ENCODE measurements at regions not wholly inside any gene's neighbourhood (a gene's known extent, or its start where the extent isn't known, plus 50 kb on each side); places are given as distances from the start of the nearest gene placed in this dataset.

DNA sequence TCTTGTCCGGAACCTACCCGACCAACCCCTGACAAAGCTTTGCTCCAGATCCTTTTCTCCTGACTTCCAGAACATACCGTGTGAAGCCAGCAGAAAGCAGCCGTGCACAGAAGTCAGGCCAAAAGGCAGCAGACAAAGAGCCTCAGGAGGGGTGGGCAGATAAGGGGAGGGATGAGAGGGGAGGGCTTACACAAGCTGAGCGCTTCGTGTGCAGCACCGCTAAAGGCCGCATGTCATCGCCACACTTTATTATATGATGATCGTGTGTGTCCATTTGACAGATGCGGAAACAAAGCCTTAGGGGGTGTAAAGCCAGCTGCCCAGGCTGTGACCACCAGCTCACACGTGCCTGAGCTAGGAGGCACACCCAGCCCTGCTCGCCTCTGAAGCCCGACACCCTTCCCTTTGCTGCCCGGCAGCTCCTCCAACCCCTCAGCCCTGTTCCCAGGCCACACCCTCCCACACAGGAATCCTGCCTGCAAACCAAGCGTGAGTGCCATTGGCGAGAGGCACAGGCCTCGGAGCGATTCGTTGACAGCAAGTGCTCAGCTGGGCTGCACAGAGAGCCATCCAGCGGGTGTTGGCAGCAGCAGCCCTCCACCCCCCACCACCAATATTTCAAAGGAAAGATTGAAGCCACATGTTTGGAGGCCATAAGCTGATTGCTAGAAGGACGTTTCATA lies 170.5 kb upstream of the SMIM23 start:
- no peak for TF ChIP-seq EZH2 (IDR thresholded peaks at IDR 0.05; ENCODE audit: low read depth)
- TF ChIP-seq CTCF (conservative IDR thresholded peaks at IDR 0.05), result no peak
- Histone ChIP-seq H3K9me3 (ENCODE audit: insufficient read depth, low read depth) (no peaks in the 10 kb centered on the region), H3K4me2 (peak overlapping the region; percentile 13), H3K9me2 (ENCODE audit: insufficient read depth) (no peaks in the 10 kb centered on the region), H3K36me3 (ENCODE audit: low read depth) (no peaks in the 10 kb centered on the region), H3K79me2 (ENCODE audit: low read depth) (no peaks in the 10 kb centered on the region), H3K27me3 (ENCODE audit: insufficient read depth, low read depth) (no peaks in the 10 kb centered on the region), H4K20me1 (ENCODE audit: insufficient read depth) (no peaks in the 10 kb centered on the region), H3K27ac (no peak overlapping the region), H3F3A (ENCODE audit: insufficient read depth, low read depth) (no peaks in the 10 kb centered on the region), H2AFZ (no peak overlapping the region), H3K4me1 (replicated peaks; ENCODE audit: insufficient read depth) (peaks cover 18% of the 10 kb centered on the region), H3K4me3 (no peak overlapping the region)
- intact Hi-C loops (cut with micrococcal nuclease; ENCODE audit: unreplicated experiment), result no loop called here
- ChIA-PET CTCF (no interaction called here), POLR2A (ENCODE audit: unreplicated experiment) (no interaction called here)
- peak; percentile 79 to 80 for DNase-seq
- BruUV-seq (replicated peaks), result no TSS peak

DNA sequence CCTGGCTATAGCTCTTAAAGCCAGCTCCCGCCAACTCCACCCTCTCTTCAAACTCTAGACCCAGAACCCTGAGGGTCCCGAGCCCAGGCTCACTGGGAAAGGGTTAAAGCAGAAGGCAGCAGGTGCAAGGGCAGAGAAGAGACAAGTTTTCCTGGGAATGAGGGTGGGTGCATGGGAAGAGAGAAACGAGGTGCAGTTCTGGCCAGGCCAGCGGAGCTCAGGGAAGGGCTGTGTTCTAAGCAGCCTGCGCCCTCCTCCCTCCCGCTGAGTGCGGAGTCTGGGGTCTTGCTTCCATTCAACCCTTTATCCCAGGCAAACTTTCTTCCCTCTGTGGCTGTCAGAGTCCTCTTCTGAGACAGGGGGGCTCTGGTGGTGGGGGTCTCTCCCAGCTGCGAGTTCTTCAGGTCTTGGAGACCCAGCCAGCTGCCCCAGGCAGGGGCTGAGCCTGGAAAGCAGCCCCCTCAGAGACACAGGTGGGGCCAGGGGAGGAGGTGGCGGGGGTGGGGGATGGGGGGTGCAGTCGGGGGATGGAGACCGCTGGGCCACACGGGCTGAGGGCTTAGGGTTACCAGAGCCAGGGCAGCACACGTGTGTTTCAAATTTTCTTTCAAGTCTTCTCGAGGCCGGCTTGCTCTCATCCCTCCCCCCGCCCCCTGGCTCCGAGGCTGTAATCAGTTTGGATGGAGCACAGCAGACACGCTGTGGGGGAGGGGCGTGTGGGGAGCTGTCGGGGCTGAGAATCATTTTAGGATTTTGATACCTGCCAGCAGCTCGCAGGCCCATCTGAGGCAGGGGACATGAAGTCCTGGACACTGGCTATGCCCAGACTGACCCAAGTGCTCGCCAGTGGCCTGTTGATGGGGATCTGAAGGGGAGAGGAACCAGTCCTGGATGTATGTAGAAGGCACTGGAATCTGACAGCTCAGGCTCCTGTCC lies 169.6 kb upstream of the SMIM23 start:
- TF ChIP-seq EZH2 (IDR thresholded peaks at IDR 0.05; ENCODE audit: low read depth), result no peak
- TF ChIP-seq CTCF (conservative IDR thresholded peaks at IDR 0.05), result no peak
- POLR2A ChIA-PET (ENCODE audit: unreplicated experiment), result interaction anchor here (0.7 kb wide), 1 partner anchor 23 kb away, joined by 3 read pairs; no protein-coding TSS in a partner anchor

GRCh38 chr5:171617266-171617665 lies 168.4 kb upstream of the SMIM23 start:
- intact Hi-C loops (cut with micrococcal nuclease; ENCODE audit: unreplicated experiment), result no loop called here
- CTCF ChIA-PET, result no interaction called here

More for the DNA sequence above, 169.6 kb upstream of the SMIM23 start:
- no peak for DNase-seq
- no peaks in the 10 kb centered on the region for H4K20me1 ChIP-seq (ENCODE audit: insufficient read depth)
- no peaks in the 10 kb centered on the region for H3K9me3 ChIP-seq (ENCODE audit: insufficient read depth, low read depth)
- no peaks in the 10 kb centered on the region for H3K9me2 ChIP-seq (ENCODE audit: insufficient read depth)
- no peaks in the 10 kb centered on the region for H3K79me2 ChIP-seq (ENCODE audit: low read depth)
- no peak overlapping the region for H3K4me3 ChIP-seq
- no peaks in the 10 kb centered on the region for H3K27me3 ChIP-seq (ENCODE audit: insufficient read depth, low read depth)
- H2AFZ ChIP-seq, result no peak overlapping the region
- H3K4me1 ChIP-seq (replicated peaks; ENCODE audit: insufficient read depth), result peaks cover 18% of the 10 kb centered on the region
- H3F3A ChIP-seq (ENCODE audit: insufficient read depth, low read depth), result no peaks in the 10 kb centered on the region
- CTCF ChIA-PET, result no interaction called here
- H3K27ac ChIP-seq, result no peak overlapping the region
- intact Hi-C loops (cut with micrococcal nuclease; ENCODE audit: unreplicated experiment), result no loop called here
- peak overlapping the region; percentile 13; the same call in 1 of the 2 replicates for H3K4me2 ChIP-seq
- no peaks in the 10 kb centered on the region for H3K36me3 ChIP-seq (ENCODE audit: low read depth)
- no TSS peak for BruUV-seq (replicated peaks)

More at GRCh38 chr5:171617266-171617665, 168.4 kb upstream of the SMIM23 start:
- no peaks in the 10 kb centered on the region for H4K20me1 ChIP-seq (ENCODE audit: insufficient read depth)
- BruUV-seq (replicated peaks), result no TSS peak
- no peaks in the 10 kb centered on the region for H3K9me2 ChIP-seq (ENCODE audit: insufficient read depth)
- H2AFZ ChIP-seq, result no peak overlapping the region
- H3K36me3 ChIP-seq (ENCODE audit: low read depth), result no peaks in the 10 kb centered on the region
- no peaks in the 10 kb centered on the region for H3K27me3 ChIP-seq (ENCODE audit: insufficient read depth, low read depth)
- H3K4me3 ChIP-seq, result no peak overlapping the region
- DNase-seq, result no peak
- POLR2A ChIA-PET (ENCODE audit: unreplicated experiment), result no interaction called here
- no peak overlapping the region for H3K4me2 ChIP-seq
- peaks cover 18% of the 10 kb centered on the region for H3K4me1 ChIP-seq (replicated peaks; ENCODE audit: insufficient read depth)
- no peak overlapping the region for H3K27ac ChIP-seq
- no peaks in the 10 kb centered on the region for H3K9me3 ChIP-seq (ENCODE audit: insufficient read depth, low read depth)
- no peaks in the 10 kb centered on the region for H3K79me2 ChIP-seq (ENCODE audit: low read depth)
- no peak for TF ChIP-seq EZH2 (IDR thresholded peaks at IDR 0.05; ENCODE audit: low read depth)
- TF ChIP-seq CTCF (conservative IDR thresholded peaks at IDR 0.05), result no peak
- no peaks in the 10 kb centered on the region for H3F3A ChIP-seq (ENCODE audit: insufficient read depth, low read depth)
